Gastrocnemius medialis (tissue), 4 donors: ENCODE measurements at regions not wholly inside any gene's neighbourhood (a gene's known extent, or its start where the extent isn't known, plus 50 kb on each side); places are given as distances from the start of the nearest gene placed in this dataset.

Source experiments
- ATAC-seq, 2 donors: fragments of 150-250 bp; one replicate each; pipeline ENCODE4 v1.9.1; 2016
- DNase-seq, 2 donors: peaks; one replicate each; pipeline ENCODE4 v3.0.0-alpha.2; 2019
- H3K27ac ChIP-seq, 4 donors: fragments of 200-600 bp; sonication (generic); 1 replicate in 1 of 4; 2 replicates in 3 of 4; pipeline ENCODE4 v1.5.1; 2016 to 2018; ENCODE audit warnings: mild to moderate bottlenecking in 2 of 4, moderate library complexity in 1 of 4
- H3K27me3 ChIP-seq, 3 donors: fragments of 200-600 bp; sonication (generic) in 2 of 3; 1 replicate in 1 of 3; 2 replicates in 2 of 3; pipeline versions ENCODE4 v1.5.1 to v1.6.0; 2016 to 2019; ENCODE audit warnings: mild to moderate bottlenecking in 1 of 3, moderate library complexity in 1 of 3
- H3K36me3 ChIP-seq, 2 donors: fragments of 200-600 bp; sonication (generic) in 1 of 2; one replicate each; pipeline ENCODE4 v1.5.1; 2017 to 2018
- H3K4me1 ChIP-seq, 2 donors: fragments of 200-600 bp; sonication (generic) in 1 of 2; one replicate each; pipeline ENCODE4 v1.5.1; 2016 to 2017; ENCODE audit warnings: mild to moderate bottlenecking in 2 of 2
- H3K4me3 ChIP-seq, 4 donors: fragments of 200-600 bp; sonication (generic) in 3 of 4; 1 replicate in 1 of 4; 2 replicates in 3 of 4; pipeline ENCODE4 v1.5.1; 2016 to 2019; ENCODE audit warnings: mild to moderate bottlenecking in 2 of 4
- H3K9me3 ChIP-seq, 3 donors: fragments of 200-600 bp; sonication (generic) in 2 of 3; 1 replicate in 1 of 3; 2 replicates in 2 of 3; pipeline ENCODE4 v1.5.1; 2016 to 2019
- CTCF ChIP-seq, 5 experiments: fragments of 450-650 bp in 3 of 5; fragments of 200-600 bp in 2 of 5; sonication (generic) in 2 of 5; IDR thresholded peaks in 4 of 5; conservative IDR thresholded peaks in 1 of 5; 1 replicate in 4 of 5; 2 replicates in 1 of 5; pipeline ENCODE4 v1.5.1; 2016 to 2019; ENCODE audit warnings: antibody characterized with exemption in 5 of 5, mild to moderate bottlenecking in 3 of 5, moderate library complexity in 3 of 5
- POLR2A ChIP-seq, 2 donors: fragments of 450-650 bp; IDR thresholded peaks; one replicate each; pipeline ENCODE4 v1.6.1; 2017; ENCODE audit warnings: antibody characterized with exemption in 2 of 2, mild to moderate bottlenecking in 2 of 2, moderate library complexity in 2 of 2
- in situ Hi-C, 4 donors: fragments of 200-750 bp; cut with MboI; loops; one replicate each; pipeline versions ENCODE4 v1.15.0 to v1.8.0; 2017; ENCODE audit warnings: low sequenced_read_pairs in 4 of 4
- intact Hi-C: fragments of 100-400 bp; cut with DNase I; formaldehyde crosslinking; loops from one replicate; pipeline ENCODE4 v1.15.1; 2023; ENCODE audit warnings: low total_unique reads

GRCh38 chr5:142542078-142542477, 143.8 kb downstream of the FGF1 start:
- no peak overlapping the region for H3K4me3 ChIP-seq
- no peaks in the 10 kb centered on the region for H3K36me3 ChIP-seq
- DNase-seq: no peak
- in situ Hi-C loops (no loop called here), intact Hi-C loops (loop anchor here (5.0 kb wide), 1 partner anchor 185 kb away; no protein-coding TSS in a partner anchor)
- H3K27ac ChIP-seq: peak overlapping the region; percentile 40 to 51 (median 46)
- no peaks in the 10 kb centered on the region for H3K9me3 ChIP-seq
- TF ChIP-seq POLR2A (IDR thresholded peaks at IDR 0.05): no peak
- TF ChIP-seq CTCF (IDR thresholded peaks at IDR 0.05 in 4 of 5, conservative IDR thresholded peaks at IDR 0.05 in 1 of 5): no peak
- no peaks in the 10 kb centered on the region for H3K27me3 ChIP-seq
- no peak for ATAC-seq
- H3K4me1 ChIP-seq: peaks cover 5 to 13% of the 10 kb centered on the region in 2 donors

- TF ChIP-seq CTCF (IDR thresholded peaks at IDR 0.05 in 4 of 5, conservative IDR thresholded peaks at IDR 0.05 in 1 of 5) (no peak), POLR2A (IDR thresholded peaks at IDR 0.05) (no peak)
- Histone ChIP-seq H3K9me3 (no peaks in the 10 kb centered on the region), H3K36me3 (no peaks in the 10 kb centered on the region), H3K4me3 (no peak overlapping the region), H3K27me3 (no peaks in the 10 kb centered on the region), H3K27ac (peak overlapping the region; percentile 21 to 66 (median 58)), H3K4me1 (peaks cover 5 to 13% of the 10 kb centered on the region in 2 donors)
- peak in 1 of 2 donors; percentile 66 for DNase-seq
- peak; percentile 48 to 71 for ATAC-seq
- intact Hi-C loops: loop anchor here (5.0 kb wide), 1 partner anchor 184 kb away; no protein-coding TSS in a partner anchor
- in situ Hi-C loops: no loop called here
Measured at GRCh38 chr5:142540922-142541422, 144.9 kb downstream of the FGF1 start.

GRCh38 chr5:142539154-142539740, 146.6 kb downstream of the FGF1 start:
- ATAC-seq: no peak
- H3K9me3 ChIP-seq: no peaks in the 10 kb centered on the region
- intact Hi-C loops (no loop called here), in situ Hi-C loops (no loop called here)
- H3K27me3 ChIP-seq: no peaks in the 10 kb centered on the region
- TF ChIP-seq POLR2A (IDR thresholded peaks at IDR 0.05): no peak
- no peak for TF ChIP-seq CTCF (IDR thresholded peaks at IDR 0.05 in 4 of 5, conservative IDR thresholded peaks at IDR 0.05 in 1 of 5)
- H3K4me3 ChIP-seq: no peak overlapping the region
- peaks cover 5 to 13% of the 10 kb centered on the region in 2 donors for H3K4me1 ChIP-seq
- no peak for DNase-seq
- no peaks in the 10 kb centered on the region for H3K36me3 ChIP-seq
- no peak overlapping the region for H3K27ac ChIP-seq

- Histone ChIP-seq H3K9me3 (no peaks in the 10 kb centered on the region), H3K27ac (no peak overlapping the region), H3K36me3 (no peaks in the 10 kb centered on the region), H3K4me3 (no peak overlapping the region), H3K4me1 (peaks cover 0 to 13% of the 10 kb centered on the region in 2 donors), H3K27me3 (no peaks in the 10 kb centered on the region)
- in situ Hi-C loops (no loop called here), intact Hi-C loops (no loop called here)
- ATAC-seq: peak in 1 of 2 donors; percentile 22
- DNase-seq: peak in 1 of 2 donors; percentile 18
- TF ChIP-seq CTCF (IDR thresholded peaks at IDR 0.05 in 4 of 5, conservative IDR thresholded peaks at IDR 0.05 in 1 of 5) (no peak), POLR2A (IDR thresholded peaks at IDR 0.05) (no peak)
Measured at GRCh38 chr5:142537938-142538337, 148.0 kb downstream of the FGF1 start.
